HG03103 (cell line): ENCODE measurements at regions not wholly inside any gene's neighbourhood (a gene's known extent, or its start where the extent isn't known, plus 50 kb on each side); places are given as distances from the start of the nearest gene placed in this dataset.

Experiments
- ATAC-seq: cut with Tn5 transposase; IDR thresholded peaks from one replicate; pipeline ENCODE4 v1.9.1; 2021; ENCODE audit warnings: low read depth; ENCODE audit not compliant: unreplicated experiment

DNA sequence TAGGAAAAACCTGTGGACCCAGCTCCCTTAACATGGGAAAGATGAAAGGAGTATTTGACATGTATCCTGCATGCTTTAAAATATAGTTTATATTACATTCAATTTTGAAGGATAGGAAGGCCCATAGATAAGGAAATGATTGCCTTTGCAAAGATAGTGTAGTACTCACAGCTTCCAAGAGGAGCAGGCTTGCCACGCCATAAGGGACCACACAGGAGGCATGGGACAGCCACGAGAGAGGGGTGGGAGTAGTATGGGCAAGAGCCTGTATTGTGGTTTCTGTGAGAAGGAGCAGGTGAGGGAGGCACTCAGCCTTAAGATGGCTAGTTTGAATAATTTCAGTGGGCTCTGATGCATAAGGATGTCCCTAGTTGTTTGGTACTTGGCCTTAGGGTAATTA, 740.3 kb downstream of the SATB2 start:
- ATAC-seq = no peak

DNA sequence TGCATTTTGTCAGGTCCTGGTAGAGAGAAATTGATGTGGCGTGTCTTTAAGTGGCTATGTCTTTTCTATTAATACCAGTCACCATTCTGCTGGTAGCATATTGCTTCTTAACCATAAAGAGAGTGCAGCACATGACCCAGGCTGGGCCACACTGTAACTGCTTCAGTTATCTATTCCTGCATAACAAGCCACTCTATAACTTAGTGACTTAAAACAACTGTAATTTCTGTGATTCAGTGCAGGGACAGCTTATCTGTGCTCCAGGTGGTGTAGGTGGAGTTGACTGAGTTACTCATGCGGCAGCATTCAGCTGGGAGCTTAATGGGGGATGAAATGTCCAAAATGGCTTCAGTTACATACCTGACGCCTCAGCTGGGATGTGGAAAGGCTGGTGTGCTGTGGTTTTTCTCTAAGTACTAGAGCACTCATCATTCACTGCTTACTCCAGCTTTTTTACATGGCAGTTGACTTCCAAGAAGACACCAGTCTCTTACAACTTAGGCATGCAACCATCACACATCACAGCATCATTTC, 742.4 kb downstream of the SATB2 start:
- no peak for ATAC-seq

DNA sequence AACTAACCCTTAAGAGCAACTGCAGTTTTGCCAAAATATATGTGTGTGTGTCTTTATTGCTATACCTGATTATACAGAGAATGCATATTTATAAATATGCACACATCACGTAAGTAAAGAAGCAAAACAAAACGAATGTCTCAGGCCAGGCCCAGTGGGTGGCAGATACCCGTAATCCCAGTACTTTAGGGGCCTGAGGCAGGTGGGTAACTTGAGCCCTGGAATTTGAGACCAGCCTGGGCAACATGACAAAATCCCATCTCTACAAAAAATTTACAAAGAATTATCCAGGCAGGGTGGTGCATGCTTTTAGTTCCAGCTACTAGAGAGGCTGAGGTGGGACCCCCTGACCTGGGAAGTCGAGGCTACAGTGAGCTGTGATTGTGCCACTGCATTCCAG, 745.3 kb downstream of the SATB2 start:
- ATAC-seq = no peak

DNA sequence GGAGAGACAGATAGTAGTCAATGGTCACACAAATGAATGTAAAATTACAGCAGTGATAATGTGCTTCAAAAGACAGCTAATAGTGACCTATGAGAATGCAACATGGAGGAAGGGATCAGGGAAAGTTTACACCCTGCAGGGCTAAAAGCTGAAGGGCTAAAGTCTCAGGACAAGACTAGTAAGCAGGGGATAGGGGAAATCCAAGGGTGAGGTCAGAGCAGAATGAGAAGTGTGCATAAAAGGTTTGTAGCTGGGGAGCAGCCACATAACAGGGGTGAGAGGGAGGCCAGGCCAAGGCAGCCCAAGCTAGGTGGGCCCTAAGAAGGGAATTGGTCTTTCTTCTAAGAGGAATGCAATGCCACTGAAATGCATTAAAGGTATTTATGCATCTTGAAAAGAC, 746.3 kb downstream of the SATB2 start:
- ATAC-seq = no peak

DNA sequence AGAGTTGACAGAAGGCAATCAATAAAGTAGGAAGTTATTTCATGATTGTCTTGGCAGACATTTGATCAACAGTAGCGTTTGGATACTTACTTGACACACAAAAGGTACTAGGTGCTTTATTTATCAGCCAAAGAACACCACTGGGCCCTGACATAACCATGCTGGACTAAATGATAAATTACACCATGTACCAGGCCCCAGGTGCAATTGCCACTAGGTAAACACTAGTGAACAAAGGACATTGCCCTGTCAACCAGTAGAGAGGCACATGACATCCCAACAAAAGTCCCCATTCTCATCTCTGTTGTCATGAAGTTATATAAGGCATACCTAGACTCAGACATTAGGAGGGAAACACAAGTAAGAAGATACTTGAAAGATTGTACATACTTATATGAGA, 747.2 kb downstream of the SATB2 start:
- no peak for ATAC-seq

DNA sequence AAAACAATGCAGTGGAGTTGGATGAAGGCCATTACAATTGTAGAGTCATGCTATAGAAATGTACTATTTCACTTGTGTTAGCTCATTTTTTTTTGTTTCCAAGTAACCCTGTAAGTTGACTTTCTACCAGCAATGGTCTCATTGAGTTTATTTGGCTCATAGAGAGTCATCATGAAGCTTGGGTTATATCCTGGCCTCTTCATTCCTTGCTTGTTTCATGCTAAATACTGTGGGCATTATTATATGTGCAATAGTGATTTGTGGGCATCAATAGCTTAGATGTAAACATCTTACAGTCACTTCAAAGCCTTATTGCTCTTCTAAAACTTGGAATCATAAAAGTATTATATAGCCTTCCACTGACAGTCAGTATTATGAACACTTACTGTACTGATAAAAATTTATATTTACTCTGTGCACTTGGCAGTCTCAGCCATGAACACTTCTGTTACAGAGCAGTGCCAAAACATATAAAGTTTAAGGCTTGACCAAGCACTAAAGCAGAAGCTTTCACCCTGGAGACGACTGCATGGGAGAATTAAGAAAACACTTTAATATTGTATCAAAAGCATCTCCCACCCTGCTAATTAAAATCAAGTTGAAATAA, 751.2 kb downstream of the SATB2 start:
- ATAC-seq = no peak

DNA sequence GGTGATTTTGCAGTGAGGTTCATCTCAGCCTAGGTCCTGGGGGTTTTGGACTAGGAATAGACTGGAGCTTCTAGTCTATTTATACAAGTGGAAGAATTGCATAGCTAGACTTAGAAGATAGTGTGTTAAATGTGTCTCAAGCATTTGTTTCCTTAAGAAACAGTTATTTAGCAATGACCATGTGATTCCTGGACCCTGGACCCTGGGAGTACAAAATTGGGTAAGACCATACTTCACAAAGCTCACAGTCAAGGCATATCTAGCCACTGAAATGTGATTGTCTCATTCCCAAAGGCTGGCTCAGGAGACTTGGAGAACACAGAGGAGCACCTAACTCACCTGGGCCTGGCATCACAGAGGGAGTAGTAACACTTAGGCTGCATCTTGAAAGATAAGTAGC, 754.5 kb downstream of the SATB2 start:
- ATAC-seq = no peak

DNA sequence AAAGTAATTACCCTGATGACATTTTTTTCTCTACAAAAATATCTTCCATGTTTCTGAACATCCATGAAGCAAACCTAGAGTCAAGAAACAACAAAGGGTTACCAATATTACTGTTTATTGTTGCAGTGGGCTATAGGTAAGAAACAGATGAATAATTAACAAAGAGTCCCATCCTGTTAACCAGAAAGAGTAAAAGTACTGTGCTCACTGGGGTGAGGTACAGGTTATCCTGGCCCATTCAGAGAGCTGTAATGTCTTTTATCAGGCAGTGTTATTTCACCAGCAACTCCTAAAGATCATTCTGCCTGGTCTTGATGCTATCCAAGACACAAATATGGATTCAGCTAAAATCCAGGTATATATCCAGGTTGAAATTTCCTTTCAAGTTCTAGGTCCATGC, 754.9 kb downstream of the SATB2 start:
- ATAC-seq = no peak

DNA sequence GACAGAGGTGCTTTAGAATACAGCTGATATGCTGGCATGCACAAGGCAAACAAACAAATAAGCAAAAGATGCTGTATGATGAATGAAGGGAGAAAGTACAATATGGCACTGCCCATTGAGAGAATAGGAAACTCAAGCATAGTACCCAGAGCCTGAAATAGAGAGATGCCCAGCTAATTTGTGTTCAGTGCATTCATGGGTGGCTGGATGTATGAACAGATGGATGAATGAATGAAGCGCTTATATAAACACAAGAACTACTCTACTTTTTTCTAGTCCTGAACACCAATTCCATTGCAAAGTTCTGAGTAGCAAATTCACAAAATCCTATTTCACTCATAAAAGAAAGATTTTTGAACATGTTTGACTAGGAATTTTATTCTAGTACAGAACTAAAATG, 756.3 kb downstream of the SATB2 start:
- no peak for ATAC-seq

DNA sequence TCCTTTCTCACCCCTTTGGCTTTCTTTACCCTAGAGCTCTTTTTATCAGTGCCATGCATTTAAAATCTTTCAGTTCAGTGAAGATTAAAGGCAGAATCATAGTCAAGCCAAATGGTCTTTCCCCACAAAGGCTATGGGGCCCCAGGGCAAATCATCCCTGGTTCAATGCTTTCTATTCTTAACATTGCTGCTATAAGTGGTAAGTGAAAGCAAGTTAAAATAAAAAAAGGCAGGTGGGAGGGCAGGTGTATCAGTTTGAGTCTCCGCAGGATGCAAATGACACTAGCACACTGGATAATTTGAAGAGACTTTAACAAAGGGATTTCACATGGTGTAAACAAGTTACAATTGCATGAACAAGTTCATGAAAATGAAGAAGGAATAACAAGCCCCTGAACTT, 757.4 kb downstream of the SATB2 start:
- ATAC-seq = no peak

DNA sequence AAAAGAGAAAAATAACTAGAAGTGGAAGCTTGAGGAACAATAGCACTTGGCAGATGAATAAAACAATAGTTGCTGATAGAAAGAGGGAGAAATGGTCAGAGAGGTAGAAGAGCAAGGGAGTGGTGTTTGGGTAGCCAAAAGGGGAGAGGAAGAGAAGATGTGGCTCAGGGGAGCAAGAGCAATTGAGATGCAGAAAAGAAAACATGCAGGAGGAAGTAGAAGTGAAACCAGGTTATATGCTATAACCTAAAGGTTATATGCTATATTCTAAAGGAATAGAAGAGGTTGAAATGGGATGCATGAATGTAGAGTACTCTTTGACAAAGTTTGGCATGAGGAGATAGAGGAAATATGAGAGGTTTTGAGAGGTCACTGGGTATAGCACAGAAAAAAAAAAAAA, 759.5 kb downstream of the SATB2 start:
- ATAC-seq = no peak

DNA sequence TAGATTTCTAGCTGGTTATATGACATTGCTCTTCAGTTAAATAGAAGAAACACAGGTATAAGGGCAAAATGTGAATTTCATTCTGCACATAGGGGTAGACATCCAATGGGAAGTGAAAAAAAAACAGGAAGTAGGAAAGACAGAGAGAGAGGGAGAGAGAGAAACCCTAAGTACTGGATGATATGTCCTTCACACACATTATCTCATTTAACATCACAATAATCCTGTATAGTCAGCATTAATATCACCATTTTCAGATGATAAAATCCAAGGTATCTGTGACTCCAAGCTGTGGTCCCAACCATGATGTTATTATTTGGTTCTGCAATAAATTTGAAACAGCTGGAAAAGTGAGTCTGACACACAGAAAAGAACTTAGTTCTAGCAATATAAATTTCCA, 759.9 kb downstream of the SATB2 start:
- no peak for ATAC-seq

DNA sequence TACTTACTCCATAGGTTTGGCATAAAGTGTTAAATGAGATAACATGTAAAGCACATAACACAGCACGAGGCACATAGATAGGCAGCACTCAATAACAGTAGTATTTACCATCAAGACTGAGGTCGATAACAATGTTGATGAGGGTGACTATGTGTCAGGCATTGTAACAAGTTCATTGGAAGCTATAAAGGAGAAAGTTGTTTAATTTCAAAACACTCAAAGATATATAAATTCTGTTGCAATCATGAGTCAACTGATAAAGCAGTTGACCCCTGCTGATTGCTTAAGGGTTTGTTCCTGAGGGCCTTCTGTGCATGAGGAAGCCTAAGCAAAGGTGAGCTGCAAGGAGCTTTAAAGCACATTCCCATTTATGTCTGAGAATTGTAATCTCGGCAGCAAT, 760.5 kb downstream of the SATB2 start:
- ATAC-seq = no peak

DNA sequence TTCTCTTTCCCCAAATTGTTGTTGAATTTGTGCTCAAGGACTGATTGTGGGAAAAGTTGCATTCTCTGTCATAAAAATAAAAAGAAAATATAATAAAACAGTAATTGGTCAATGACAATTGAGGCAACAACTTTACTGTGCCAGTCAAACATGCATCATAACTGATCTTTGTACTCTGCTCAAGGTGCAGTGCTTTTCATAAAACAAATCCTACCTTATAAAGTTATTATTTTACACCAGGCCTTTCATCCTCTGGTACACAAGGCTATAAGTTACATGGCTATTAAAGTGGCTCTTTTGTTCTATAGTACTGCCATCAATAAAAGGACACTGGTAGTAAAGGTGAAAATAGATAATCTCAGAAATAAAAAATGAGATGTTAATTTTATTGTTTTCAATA, 761.9 kb downstream of the SATB2 start:
- ATAC-seq = no peak

DNA sequence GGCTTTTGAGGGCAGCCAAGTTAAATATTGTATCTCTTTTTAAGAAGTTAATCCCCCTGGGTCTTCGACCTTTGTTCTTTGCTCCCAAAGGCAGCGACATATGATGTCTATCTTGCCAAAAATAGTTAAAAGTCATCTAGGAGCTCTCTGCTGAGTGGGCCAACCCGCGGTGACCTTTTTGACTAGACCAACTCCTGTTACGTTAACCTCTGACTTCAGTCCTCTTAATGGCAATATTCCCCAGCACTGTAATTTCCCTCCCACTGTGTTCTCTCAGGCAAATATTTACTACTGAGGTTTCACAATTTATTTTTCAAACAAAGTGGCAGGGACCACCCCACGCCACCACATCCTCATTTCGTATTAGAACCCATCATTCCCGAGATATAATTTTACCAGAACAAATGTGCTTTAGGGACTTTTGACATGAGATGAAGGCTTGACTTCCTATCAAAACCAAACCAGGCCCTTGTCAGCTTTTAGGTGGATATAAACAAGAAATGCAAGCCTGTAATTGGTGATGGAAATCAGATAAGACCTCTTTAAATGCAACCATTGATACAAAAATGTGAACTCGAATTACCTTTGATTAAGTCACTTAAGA, 764.7 kb downstream of the SATB2 start:
- no peak for ATAC-seq

DNA sequence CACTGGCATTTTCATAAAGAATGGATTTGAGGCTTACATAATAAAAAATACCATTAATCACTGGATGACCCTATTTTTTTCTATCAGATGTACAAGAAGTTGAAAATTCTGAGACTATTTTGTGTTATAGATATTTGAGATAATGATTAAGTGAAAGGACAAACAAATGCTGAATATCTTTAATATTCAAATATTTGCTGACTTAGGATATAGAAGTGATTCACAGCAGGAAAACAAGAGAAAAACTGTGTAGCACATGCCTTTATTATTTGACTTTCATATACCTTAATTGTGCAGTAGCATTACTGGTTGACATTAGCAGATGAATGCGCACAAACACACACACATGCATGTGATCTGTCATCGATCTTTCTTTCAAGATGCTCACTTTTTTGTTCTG, 766.5 kb downstream of the SATB2 start:
- no peak for ATAC-seq

DNA sequence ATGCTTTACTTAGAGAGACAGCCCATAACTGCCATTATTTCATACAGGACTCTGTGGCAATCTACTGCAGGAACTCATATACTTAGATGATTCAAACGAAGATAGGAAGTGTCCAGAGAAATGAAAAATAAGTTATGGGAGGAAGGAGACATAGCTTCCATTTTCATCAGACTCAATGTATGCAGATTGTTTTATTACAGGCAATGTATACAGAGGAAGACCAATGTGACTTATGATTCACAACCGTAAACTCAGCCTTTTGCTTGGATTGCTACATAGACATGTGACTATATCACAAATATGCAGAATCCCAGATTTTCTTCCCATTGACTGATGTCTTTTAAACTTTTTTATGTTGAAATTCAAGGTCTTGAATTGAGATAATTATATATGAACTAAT, 793.4 kb downstream of the SATB2 start:
- no peak for ATAC-seq

DNA sequence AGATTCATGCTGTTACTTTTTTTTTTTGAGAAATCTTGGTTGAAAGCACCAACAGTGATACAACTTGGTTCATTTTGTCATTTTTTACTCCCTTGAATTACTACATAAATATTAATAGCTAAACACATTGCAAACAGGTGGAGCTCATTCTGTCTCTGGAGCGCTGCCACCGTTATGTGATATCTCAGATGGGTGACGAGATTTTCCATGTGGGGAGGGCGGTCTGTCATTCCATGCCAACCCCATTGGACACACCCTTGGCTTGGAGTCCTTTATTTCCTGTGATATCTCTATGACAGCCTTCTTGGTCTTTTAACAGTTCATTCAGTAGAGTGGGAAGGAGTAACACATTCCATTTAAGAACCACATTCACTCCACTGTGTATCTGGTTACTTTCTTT, 794.8 kb downstream of the SATB2 start:
- no peak for ATAC-seq

DNA sequence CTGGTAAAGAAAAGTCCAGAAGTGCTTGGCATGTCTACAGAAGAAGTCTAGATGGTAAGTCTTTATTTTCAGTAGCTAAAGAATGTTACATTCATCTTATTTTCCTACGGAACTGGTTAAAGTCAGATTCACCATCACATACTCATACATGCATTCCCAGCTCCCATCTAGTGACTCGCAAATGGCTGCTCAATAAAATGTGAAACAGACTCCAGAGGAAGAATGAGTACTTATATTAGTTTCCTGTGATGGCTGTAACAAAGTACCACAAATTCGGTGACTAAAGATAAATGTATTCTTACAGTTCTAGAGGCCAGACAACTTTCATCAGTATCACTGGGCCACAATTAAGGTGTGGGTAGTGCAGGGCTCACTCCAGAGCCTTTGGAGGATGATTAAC, 797.2 kb downstream of the SATB2 start:
- no peak for ATAC-seq

DNA sequence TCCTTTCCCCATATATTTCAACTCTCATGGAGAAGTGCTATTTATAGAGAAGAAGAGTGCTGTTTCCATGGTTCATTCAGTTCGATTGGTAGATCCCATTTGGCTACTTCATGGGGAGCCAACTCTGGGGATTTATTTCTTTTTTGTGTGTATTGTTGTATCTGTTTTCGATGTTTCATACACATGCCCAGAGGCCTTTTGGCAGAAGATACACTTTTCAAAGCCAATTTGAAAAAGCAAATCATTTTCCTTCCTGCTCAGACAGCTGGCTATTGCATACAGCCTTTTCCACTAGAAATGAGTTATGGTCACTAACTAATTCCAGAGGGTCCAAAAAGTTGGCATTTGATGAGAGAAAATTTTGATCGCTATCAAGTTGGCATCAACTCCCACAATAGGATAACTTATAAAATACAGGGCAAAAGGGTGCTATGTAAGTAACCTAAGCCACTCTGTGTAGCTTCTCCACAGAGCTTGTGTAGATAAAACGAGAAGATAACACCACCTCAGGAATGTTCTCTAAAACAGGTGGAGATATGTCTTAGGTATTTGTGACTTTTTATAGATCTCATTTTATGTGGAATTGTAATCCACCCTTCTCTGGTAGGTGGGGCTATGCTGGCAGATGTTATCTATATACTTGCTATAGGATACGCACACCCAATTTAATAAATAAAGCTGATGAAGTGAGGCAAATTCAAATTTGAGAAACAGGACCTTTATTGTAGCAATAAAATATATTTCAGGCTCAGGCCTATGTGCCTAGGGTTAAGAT, 798.5 kb downstream of the SATB2 start:
- no peak for ATAC-seq

DNA sequence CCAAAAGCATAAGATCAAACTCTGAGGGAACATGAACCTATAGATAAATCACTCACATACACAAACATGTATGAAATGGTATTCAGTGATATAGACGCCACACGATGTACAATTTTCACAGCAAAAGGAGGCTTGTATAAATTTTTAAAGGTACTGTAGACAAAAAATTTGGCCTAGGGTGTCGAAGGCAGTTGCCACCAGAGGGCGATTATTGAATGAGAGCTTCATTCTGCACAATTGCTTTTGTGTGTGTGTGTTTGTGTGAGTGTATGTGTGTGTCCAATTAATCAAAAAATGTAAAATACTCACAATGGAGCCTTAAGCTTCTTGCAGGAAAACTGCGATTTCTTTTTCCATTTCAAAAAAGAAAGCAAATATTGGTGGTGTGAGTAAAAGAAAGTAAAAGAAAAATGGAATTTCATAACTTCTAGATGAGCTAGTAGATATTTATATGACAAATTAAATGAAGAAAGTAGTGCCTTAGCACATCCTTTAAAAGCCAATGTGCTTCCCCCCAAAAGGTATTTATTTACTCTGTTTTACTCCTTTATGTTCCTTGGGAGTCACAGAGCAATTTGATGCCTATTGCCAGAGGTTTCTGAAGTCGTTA, 800.1 kb downstream of the SATB2 start:
- no peak for ATAC-seq

DNA sequence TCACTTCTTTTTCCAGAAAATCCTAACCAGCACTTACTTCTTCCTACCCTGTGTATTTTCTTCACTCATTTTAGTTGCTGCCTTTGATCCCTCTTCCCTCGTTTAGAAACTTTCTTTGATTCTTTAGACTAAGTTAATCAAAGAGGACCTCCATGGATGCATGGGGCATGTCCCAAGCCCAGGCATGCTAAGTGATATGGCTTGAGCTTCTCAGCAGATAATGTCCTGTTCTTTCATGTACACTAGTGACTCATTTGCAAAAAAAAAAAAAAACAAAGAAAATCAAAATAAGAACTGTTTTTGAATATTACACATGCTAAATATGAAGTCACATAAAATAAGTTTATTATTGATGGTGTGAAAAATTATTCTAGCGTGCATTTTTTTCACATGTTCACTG, 800.9 kb downstream of the SATB2 start:
- no peak for ATAC-seq
